SK-N-SH treated with all-trans-retinoic acid at 6 μM for 48 hours (cell line): ENCODE measurements at regions not wholly inside any gene's neighbourhood (a gene's known extent, or its start where the extent isn't known, plus 50 kb on each side); places are given as distances from the start of the nearest gene placed in this dataset.

ENCODE experiments used
- ATAC-seq: fragments of 200-7000 bp; cut with Tn5 transposase; 3 replicates; pipeline ENCODE4 v1.9.1; 2020; ENCODE audit warnings: mild to moderate bottlenecking, moderate library complexity
- ARNTL ChIP-seq: fragments of 450-650 bp; formaldehyde crosslinking; IDR thresholded peaks from 2 replicates; pipeline ENCODE4 v1.5.0; 2020; ENCODE audit warnings: low read depth, mild to moderate bottlenecking, moderate library complexity, borderline replicate concordance
- BACH2 ChIP-seq: fragments of 250-450 bp; sonication (Bioruptor Pico); IDR thresholded peaks from 2 replicates; pipeline ENCODE4 v1.9.0; 2021; ENCODE audit warnings: mild to moderate bottlenecking, borderline replicate concordance
- CREB5 ChIP-seq: fragments of 250-450 bp; sonication (Bioruptor Pico); IDR thresholded peaks from 2 replicates; pipeline ENCODE4 v1.5.1; 2020; ENCODE audit warnings: low read depth, mild to moderate bottlenecking, moderate library complexity
- CSDC2 ChIP-seq: fragments of 250-450 bp; sonication (Bioruptor Pico); IDR thresholded peaks from 2 replicates; pipeline ENCODE4 v1.5.0; 2020; ENCODE audit warnings: mild to moderate bottlenecking, moderate library complexity
- ESRRG ChIP-seq: fragments of 250-450 bp; sonication (Bioruptor Pico); IDR thresholded peaks from 2 replicates; pipeline ENCODE4 v1.6.1; 2021; ENCODE audit warnings: mild to moderate bottlenecking
- GLIS3 ChIP-seq: fragments of 250-450 bp; sonication (Bioruptor Pico); IDR thresholded peaks from 2 replicates; pipeline ENCODE4 v1.5.0; 2020; ENCODE audit warnings: mild to moderate bottlenecking, moderate library complexity
- ISL1 ChIP-seq: fragments of 250-450 bp; sonication (Bioruptor Pico); IDR thresholded peaks from 2 replicates; pipeline ENCODE4 v2.1.2; 2022; ENCODE audit warnings: mild to moderate bottlenecking, moderate library complexity
- OSR1 ChIP-seq: fragments of 250-450 bp; sonication (Bioruptor Pico); IDR thresholded peaks from 2 replicates; pipeline ENCODE4 v1.8.0; 2022; ENCODE audit warnings: moderate library complexity, mild to moderate bottlenecking, inconsistent platforms
- PPARA ChIP-seq: fragments of 250-450 bp; sonication (Bioruptor Pico); IDR thresholded peaks from 2 replicates; pipeline ENCODE4 v1.5.0; 2020; ENCODE audit warnings: mild to moderate bottlenecking, borderline replicate concordance
- RARB ChIP-seq: fragments of 250-450 bp; sonication (Bioruptor Pico); IDR thresholded peaks from 2 replicates; pipeline ENCODE4 v1.8.0; 2021; ENCODE audit warnings: mild to moderate bottlenecking, moderate library complexity
- TCF4 ChIP-seq: fragments of 250-450 bp; sonication (Bioruptor Pico); IDR thresholded peaks from 2 replicates; pipeline ENCODE4 v1.8.0; 2021; ENCODE audit warnings: mild to moderate bottlenecking, moderate library complexity, borderline replicate concordance
- TOX ChIP-seq: fragments of 250-450 bp; sonication (Bioruptor Pico); IDR thresholded peaks from 2 replicates; pipeline ENCODE4 v1.8.0; 2021; ENCODE audit warnings: mild to moderate bottlenecking, moderate library complexity, borderline replicate concordance
- TSHZ2 ChIP-seq: fragments of 250-450 bp; sonication (Bioruptor Pico); IDR thresholded peaks from 2 replicates; pipeline ENCODE4 v1.5.0; 2020; ENCODE audit warnings: mild to moderate bottlenecking, moderate library complexity
- ZC3H10 ChIP-seq: fragments of 250-450 bp; sonication (Bioruptor Pico); IDR thresholded peaks from 2 replicates; pipeline ENCODE4 v1.5.1; 2021; ENCODE audit warnings: mild to moderate bottlenecking, moderate library complexity
- ZFP3 ChIP-seq: fragments of 250-450 bp; sonication (Bioruptor Pico); IDR thresholded peaks from 2 replicates; pipeline ENCODE4 v1.5.0; 2020; ENCODE audit warnings: mild to moderate bottlenecking, moderate library complexity
- ZFP30 ChIP-seq: fragments of 450-650 bp; formaldehyde crosslinking; IDR thresholded peaks from 2 replicates; pipeline ENCODE4 v1.5.0; 2022; ENCODE audit warnings: mild to moderate bottlenecking, moderate library complexity
- ZNF565 ChIP-seq: fragments of 450-650 bp; formaldehyde crosslinking; conservative IDR thresholded peaks from 2 replicates; pipeline ENCODE4 v1.5.0; 2020; ENCODE audit warnings: low read depth, mild to moderate bottlenecking, moderate library complexity
- ZNF70 ChIP-seq: fragments of 450-650 bp; formaldehyde crosslinking; IDR thresholded peaks from 2 replicates; pipeline ENCODE4 v1.5.0; 2020; ENCODE audit warnings: mild to moderate bottlenecking, moderate library complexity
- TF ChIP-seq, protein P1 (sequence below): fragments of 250-450 bp; sonication (Bioruptor Pico); IDR thresholded peaks from 2 replicates; pipeline ENCODE4 v1.8.0; 2020; ENCODE audit warnings: mild to moderate bottlenecking, moderate library complexity, borderline replicate concordance

DNA sequence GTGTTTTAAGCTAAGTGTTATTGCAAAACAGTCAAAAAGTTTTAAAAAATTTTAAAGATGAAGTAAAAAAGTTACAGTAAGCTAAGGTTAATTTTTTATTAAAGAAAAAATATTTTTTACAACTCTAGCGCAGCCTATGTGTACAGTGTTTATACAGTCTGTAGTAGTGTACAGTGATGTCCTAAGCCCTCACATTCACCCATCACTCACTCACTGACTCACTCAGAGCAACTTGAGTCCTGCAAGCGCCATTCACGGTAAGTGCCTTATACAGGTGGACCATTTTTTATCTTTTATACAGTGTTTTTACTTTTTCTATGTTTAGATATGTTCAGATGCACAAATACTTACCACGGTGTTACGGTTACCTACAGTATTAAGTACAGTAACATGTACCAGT lies 83.4 kb upstream of the STMND1 start:
- ATAC-seq, result no peak
- TF ChIP-seq PPARA (CRISPR knock-in tag), result no peak
- no peak for TF ChIP-seq CSDC2 (CRISPR knock-in tag)
- no peak for TF ChIP-seq ISL1 (CRISPR knock-in tag)
- TF ChIP-seq RARB (CRISPR knock-in tag), result no peak
- TF ChIP-seq, all 23 proteins: peak for 0

DNA sequence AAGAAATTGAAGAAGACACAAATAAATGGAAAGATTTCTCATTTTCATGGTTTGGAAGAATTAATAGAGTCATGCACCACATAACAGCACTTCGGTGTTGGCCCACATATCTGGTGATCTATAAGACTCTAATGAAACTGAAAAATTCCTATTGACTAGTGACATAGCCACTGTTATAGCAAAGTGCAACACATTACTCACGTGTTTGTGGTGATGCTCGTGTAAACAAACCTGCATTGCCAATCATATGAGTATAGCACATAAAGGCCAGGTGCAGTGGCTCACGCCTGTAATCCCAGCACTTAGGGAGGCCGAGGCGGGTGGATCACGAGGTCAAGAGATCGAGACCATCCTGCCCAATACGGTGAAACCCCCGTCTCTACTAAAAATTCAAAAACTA lies 84.4 kb upstream of the STMND1 start:
- TF ChIP-seq CREB5 (no peak), OSR1 (no peak)
- no peak for ATAC-seq

DNA sequence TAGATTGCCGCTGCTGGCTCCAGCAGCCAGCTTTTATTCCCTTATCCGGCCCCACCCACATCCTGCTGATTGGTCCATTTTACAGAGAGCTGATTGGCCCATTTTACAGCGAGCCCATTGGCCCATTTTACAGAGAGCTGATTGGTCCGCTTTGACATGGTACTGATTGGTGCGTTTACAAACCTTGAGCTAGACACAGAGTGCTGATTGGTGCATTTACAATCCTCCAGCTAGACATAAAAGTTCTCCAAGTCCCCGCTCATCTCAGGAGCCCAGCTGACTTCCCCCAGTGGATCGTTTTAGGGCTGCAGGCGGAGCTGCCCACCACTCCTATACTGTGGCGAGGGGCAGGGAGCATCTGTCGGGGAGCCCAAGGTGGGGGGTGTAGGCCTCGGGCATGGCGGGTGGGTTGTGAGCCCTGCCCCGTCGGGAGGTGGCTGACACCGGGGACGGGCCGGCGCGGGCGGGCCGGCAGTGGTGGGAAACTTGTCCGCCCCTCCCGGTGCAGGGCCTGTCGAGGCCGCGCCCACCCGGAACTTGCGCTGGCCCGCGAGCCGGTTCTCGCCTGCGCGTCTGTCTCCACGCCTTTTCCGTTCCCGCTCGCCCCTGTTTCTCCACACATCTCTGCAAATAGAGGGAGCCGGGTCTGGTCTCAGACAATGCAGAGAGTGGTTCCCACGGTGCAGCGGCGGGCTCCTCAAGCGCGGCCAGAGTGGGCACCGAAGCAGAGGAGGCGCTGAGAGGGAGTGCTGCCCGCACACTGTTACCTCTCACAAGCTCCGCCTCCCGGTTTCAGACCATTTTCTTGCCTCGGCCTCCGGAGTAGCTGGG lies 86.1 kb upstream of the STMND1 start:
- TF ChIP-seq, protein P1, sequence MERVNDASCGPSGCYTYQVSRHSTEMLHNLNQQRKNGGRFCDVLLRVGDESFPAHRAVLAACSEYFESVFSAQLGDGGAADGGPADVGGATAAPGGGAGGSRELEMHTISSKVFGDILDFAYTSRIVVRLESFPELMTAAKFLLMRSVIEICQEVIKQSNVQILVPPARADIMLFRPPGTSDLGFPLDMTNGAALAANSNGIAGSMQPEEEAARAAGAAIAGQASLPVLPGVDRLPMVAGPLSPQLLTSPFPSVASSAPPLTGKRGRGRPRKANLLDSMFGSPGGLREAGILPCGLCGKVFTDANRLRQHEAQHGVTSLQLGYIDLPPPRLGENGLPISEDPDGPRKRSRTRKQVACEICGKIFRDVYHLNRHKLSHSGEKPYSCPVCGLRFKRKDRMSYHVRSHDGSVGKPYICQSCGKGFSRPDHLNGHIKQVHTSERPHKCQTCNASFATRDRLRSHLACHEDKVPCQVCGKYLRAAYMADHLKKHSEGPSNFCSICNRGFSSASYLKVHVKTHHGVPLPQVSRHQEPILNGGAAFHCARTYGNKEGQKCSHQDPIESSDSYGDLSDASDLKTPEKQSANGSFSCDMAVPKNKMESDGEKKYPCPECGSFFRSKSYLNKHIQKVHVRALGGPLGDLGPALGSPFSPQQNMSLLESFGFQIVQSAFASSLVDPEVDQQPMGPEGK (CRISPR knock-in tag), result no peak
- no peak for TF ChIP-seq PPARA (CRISPR knock-in tag)
- TF ChIP-seq ZFP30, result no peak
- no peak for TF ChIP-seq CSDC2 (CRISPR knock-in tag)
- TF ChIP-seq BACH2 (CRISPR knock-in tag), result no peak
- TF ChIP-seq ZC3H10, result no peak
- TF ChIP-seq ARNTL, result no peak
- no peak for TF ChIP-seq TOX (CRISPR knock-in tag)
- no peak for TF ChIP-seq ISL1 (CRISPR knock-in tag)
- no peak for TF ChIP-seq CREB5
- no peak for TF ChIP-seq ZNF565 (CRISPR knock-in tag)
- no peak for TF ChIP-seq TSHZ2 (CRISPR knock-in tag)
- TF ChIP-seq GLIS3 (CRISPR knock-in tag), result no peak
- TF ChIP-seq ZFP3 (CRISPR knock-in tag), result no peak
- TF ChIP-seq, all 23 proteins: peak for 0
- ATAC-seq, result no peak

GRCh38 chr6:17015144-17015543 lies 86.7 kb upstream of the STMND1 start:
- ATAC-seq, result peak; percentile 18; the same call in 1 of the 3 replicates
- TF ChIP-seq ESRRG (CRISPR knock-in tag) (no peak), TOX (CRISPR knock-in tag) (peak; percentile 45; the same call in 1 of the 2 replicates), ZNF70 (CRISPR knock-in tag) (no peak), TCF4 (CRISPR knock-in tag) (no peak), GLIS3 (CRISPR knock-in tag) (no peak), OSR1 (no peak)

DNA sequence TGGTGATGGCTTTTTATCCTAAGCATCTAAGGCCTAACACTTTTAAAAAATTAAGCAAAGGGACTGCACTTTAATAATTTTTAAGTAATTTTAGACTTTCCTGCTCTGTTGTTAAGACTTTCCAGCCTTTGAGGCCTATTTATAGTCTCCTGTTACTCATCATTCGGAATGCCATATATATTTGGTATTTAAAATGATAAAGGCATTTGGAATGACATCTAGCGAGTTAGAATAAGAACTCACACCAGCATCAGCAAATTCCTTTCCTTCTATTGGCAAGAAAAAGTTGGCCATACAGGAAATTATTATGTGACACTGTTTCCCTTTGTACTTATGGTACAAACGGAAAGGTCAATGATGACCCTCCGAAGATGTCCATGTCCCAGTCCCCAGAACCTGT lies 88.1 kb upstream of the STMND1 start:
- ATAC-seq, result peak; percentile 83
- TF ChIP-seq CREB5 (no peak), OSR1 (no peak)
